Epithelial cell of prostate (primary cell): ENCODE measurements at regions not wholly inside any gene's neighbourhood (a gene's known extent, or its start where the extent isn't known, plus 50 kb on each side); places are given as distances from the start of the nearest gene placed in this dataset.

Source experiments
- DNase-seq: peaks from one replicate; pipeline ENCODE4 v3.0.0-alpha.2; 2011; ENCODE audit warnings: low read depth, low spot score
- H3K27ac ChIP-seq: fragments of 450-650 bp; 2 replicates; pipeline ENCODE4 v1.5.1; 2017; ENCODE audit warnings: mild to moderate bottlenecking

GRCh38 chr4:85243857-85244256 is 231.1 kb upstream of the ARHGAP24 start:
- no peak overlapping the region for H3K27ac ChIP-seq
- DNase-seq = no peak

- DNase-seq = no peak
- no peak overlapping the region for H3K27ac ChIP-seq
Observed at GRCh38 chr4:85244638-85245037, 230.3 kb upstream of the ARHGAP24 start.

- H3K27ac ChIP-seq = no peak overlapping the region
- no peak for DNase-seq
Observed at GRCh38 chr4:85246055-85246454, 228.9 kb upstream of the ARHGAP24 start.

- DNase-seq = no peak
- H3K27ac ChIP-seq = no peak overlapping the region
Observed at GRCh38 chr4:85250852-85251251, 224.1 kb upstream of the ARHGAP24 start.

DNA sequence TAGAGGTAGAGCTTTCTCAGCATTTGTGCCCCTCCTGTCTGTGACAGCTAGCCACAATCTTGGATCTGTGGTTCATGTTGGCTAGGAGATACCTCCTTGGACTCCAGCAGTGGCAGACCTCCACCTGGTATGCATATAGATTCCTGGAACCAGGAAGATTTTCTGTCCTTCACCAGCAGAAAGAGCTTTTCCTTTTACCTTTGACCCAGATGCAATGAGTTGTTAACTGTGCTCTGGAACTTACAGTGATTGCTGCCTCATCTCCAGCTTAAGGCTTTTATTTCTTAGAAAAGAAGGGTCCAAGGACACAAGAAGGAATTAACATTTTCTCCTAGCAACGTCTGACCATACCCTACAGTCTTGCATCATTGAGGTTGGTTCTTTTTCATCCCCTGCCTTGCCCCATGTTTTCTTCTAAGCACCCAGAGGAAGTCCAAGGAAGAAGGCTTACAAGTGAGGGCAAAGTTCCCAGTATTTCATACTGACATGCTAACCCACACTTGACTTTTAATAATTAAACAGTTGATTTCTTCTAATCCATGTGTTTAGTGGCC is 217.1 kb upstream of the ARHGAP24 start:
- H3K27ac ChIP-seq = no peak overlapping the region

GRCh38 chr4:85260064-85260463 is 214.9 kb upstream of the ARHGAP24 start:
- no peak for DNase-seq

More for the DNA sequence above, 217.1 kb upstream of the ARHGAP24 start:
- DNase-seq = no peak

DNA sequence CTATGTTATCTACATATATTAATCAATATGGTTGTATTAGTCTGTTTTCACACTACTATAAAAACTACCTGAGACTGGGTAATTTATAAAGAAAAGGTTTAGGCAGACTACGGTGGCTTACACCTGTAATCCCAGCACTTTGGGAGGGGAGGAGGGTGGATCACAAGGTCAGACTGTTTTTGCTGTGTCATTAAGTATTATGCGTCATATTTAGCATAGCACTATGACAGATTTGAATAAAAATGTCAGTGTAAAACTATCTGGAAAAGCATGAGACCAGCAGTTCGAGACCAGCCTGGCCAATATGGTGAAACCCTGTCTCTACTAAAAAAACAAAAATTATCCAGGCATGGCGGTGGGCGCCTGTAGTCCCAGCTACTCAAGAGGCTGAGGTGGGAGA is 209.7 kb upstream of the ARHGAP24 start:
- DNase-seq = no peak
- no peak overlapping the region for H3K27ac ChIP-seq

More at GRCh38 chr4:85260064-85260463, 214.9 kb upstream of the ARHGAP24 start:
- H3K27ac ChIP-seq = no peak overlapping the region

- no peak for DNase-seq
- no peak overlapping the region for H3K27ac ChIP-seq
Observed at GRCh38 chr4:85268188-85268587, 206.8 kb upstream of the ARHGAP24 start.

DNA sequence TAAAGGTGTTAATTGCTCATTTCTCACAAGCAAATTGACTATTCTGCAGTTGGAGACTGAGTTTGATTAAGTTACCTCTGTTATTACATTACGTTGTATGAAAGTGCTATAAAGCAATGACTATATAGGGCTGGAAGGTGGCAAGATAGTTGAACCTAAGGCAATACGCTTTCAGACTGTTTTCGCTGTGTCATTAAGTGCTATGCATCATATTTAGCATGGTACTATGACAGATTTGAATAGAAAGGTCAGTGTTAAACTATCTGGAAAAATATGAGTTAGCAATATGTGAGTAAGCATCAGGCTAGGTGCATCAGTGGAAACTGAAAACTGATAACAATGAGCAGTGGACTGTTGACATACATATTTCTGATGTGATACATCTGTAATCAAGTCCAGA is 206.0 kb upstream of the ARHGAP24 start:
- no peak overlapping the region for H3K27ac ChIP-seq

DNA sequence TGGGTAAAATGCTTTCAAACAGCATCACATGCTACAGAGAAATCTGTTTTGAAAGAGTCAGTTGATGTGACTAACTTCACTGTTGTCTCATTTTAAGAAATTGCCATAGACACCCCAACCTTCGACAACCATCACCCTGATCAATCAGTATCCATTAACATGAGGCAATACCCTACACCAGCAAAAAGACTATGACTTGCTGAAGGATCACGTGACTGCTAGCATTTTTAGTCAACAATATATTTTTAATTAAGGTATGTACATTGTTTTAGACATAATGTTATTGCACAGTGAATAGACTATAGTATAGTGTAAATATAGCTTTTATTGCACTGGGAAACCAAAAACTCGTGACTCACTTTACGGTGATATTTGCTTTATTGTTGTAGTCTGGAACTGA is 200.0 kb upstream of the ARHGAP24 start:
- no peak for DNase-seq
- H3K27ac ChIP-seq = no peak overlapping the region

More for the DNA sequence above, 206.0 kb upstream of the ARHGAP24 start:
- no peak for DNase-seq

DNA sequence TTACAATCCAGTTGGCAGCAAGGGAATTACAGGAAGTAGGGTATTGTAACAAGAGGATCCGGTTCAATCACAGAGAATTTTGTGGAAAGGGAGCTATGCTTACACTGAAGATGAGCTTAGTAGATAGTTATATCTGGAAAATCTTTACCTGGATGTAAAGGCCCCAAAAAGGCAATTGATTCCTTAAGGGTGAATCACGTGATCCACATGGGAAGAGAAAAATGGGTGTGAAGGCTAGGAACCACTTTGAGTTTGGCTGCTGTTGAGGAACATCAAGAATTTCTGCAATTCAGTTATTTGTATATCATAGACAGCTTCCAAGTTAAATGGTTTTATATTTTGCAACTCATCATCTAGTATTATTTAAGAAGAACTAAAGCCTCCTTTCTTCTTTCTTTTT is 194.0 kb upstream of the ARHGAP24 start:
- no peak overlapping the region for H3K27ac ChIP-seq
- no peak for DNase-seq

DNA sequence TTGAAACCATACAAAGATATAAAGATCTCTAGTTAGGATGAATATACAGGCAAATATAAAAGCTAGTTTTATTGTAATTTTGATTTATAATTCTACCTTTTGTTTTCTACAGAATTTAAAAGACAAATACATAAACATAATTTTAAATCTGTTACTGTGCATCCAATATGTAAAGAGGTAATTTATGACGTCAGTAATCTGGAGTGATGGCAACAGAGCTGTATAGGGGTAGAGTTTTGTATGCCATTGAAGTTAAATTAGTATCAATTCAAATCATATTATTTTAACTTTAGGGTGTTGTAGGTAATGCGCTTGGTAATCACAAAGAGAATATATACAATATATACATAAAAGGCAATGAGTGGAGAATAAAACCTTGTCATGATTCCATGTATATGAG is 183.7 kb upstream of the ARHGAP24 start:
- no peak overlapping the region for H3K27ac ChIP-seq
- no peak for DNase-seq

DNA sequence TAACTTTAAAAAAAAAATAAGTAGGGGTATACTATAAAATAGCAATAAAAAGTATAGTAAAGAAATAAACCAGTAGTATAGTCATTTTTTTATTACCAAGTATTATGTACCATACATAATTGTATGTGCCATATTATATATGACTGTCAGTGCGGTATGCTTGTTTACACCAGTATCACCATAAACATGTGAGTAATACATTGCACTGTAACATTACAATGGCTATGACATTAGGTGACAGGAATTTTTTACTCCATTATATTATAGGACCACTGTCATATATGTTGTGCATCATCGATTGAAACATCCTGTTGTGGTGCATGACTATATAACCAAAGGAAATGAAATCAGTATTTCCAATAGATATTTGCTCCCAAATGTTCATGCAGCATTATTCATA is 176.9 kb upstream of the ARHGAP24 start:
- no peak for DNase-seq
- H3K27ac ChIP-seq = no peak overlapping the region

DNA sequence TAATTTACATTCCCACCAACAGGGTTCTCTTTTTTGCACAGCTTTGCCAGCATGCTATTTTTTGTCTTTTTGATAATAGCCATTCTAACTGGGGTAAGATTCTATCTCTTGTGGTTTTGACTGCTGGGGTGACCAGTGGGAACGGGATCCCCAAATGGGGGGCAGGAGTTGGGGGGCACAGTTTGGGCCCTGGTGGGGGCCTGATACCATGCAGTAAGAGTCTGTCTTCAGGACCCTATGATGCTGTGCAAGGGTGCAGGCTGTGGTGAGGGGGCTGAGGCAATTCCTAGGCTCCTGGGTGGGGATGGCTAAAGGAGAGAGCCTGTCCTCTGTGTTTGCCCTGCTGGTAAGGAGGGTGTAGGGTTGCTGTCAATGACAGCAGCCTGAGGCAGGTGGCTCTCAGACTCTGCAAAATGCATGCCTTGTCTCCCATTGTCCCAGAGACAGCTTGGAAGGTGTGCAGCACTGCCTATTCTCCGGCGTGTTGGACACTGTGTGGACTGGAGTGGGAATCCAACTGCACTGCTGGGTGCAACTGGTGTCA is 172.7 kb upstream of the ARHGAP24 start:
- no peak for DNase-seq
- no peak overlapping the region for H3K27ac ChIP-seq

GRCh38 chr4:85302756-85303155 is 172.2 kb upstream of the ARHGAP24 start:
- no peak for DNase-seq
- no peak overlapping the region for H3K27ac ChIP-seq

DNA sequence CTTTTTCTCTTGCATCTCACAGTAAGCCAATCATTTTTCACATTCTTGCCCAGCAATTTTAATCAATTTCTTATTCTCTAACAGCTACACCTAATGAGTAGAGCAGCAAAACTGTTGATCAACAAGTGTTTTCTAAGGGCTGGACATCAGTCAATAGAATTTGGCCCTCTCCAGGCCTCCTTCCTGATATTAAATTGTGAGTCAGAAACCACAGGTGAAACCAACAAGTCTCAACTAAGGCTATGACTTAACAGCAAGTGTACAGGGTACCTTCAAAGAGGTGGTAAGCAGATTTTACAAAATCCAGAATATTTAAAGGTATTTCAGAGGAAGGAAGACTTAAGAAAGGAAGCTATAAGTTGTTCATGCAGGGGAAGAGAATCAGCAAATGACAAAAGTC is 156.5 kb upstream of the ARHGAP24 start:
- peak; percentile 54 for DNase-seq
- H3K27ac ChIP-seq = no peak overlapping the region

GRCh38 chr4:85358831-85359230 is 116.1 kb upstream of the ARHGAP24 start:
- H3K27ac ChIP-seq = peak overlapping the region; percentile 1
- peak; percentile 12 for DNase-seq

- H3K27ac ChIP-seq = no peak overlapping the region
- no peak for DNase-seq
Observed at GRCh38 chr4:85362550-85362949, 112.4 kb upstream of the ARHGAP24 start.

- H3K27ac ChIP-seq = no peak overlapping the region
- DNase-seq = no peak
Observed at GRCh38 chr4:85367815-85368214, 107.1 kb upstream of the ARHGAP24 start.

DNA sequence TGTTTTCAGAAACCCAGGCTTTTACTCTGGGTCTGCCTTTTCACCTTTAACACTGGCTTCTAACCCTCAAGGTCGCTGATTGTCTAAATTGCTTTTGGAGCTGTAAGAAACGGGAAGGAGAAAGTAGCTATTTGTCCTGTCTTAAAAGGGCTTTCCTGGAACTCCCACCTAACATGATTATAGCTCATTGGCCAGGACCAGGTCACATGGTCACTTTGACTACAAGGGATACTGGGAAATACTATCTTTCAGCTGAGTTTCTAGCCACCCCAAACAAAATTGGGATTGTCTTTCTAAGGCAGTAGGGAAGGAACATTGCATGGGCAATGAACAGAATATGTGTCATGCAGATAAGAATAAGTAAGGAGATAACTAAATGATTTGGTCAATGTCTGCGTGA is 106.7 kb upstream of the ARHGAP24 start:
- DNase-seq = no peak
- no peak overlapping the region for H3K27ac ChIP-seq

GRCh38 chr4:85368932-85369331 is 106.0 kb upstream of the ARHGAP24 start:
- no peak for DNase-seq

DNA sequence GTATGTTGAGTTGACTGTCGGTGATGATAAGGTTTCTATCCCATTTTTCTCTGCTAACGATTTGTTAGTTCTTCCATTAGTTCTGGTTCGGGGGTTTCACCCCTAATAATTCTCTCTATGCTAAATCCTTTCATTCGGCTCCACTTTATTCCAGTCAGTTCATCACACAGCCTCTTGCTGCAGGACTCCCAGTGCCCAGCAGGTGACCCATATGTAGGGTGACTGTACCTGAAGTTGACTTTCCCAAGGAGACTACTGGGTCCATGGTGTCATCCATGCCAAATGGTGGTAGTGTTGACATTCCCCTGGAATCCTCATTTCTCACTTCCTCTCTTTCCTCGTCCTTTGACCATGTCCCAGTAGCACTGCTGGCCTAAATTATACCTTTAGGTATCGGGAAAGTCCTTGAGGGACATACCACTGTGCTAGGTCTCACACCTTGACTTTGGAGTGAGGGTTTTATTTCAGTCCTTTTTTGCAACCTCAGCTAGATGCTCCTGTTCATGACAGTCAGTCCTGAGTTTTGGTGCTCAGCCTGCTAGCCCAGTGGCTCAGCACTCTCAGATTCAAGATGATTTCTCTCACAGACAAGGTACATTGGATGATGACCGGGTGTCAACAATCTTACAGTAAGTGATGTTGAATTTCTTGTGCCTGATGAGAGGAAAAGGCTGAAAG is 105.1 kb upstream of the ARHGAP24 start:
- H3K27ac ChIP-seq = no peak overlapping the region
- no peak for DNase-seq

More at GRCh38 chr4:85368932-85369331, 106.0 kb upstream of the ARHGAP24 start:
- H3K27ac ChIP-seq = no peak overlapping the region
